GM18909 (cell line): ENCODE measurements at regions not wholly inside any gene's neighbourhood (a gene's known extent, or its start where the extent isn't known, plus 50 kb on each side); places are given as distances from the start of the nearest gene placed in this dataset.
"Not testable (repeated sequence)": the region's sequence is repeated elsewhere in the genome, so short reads cannot be mapped to it uniquely, and the experiment has no call there.

Experiments
- ATAC-seq: cut with Tn5 transposase; IDR thresholded peaks from one replicate; pipeline ENCODE4 v1.9.1; 2021; ENCODE audit warnings: mild to moderate bottlenecking; ENCODE audit not compliant: unreplicated experiment, poor library complexity

- ATAC-seq = no peak
Measured at GRCh38 chr3:16765661-16766060, 119.1 kb upstream of the PLCL2 start.

DNA sequence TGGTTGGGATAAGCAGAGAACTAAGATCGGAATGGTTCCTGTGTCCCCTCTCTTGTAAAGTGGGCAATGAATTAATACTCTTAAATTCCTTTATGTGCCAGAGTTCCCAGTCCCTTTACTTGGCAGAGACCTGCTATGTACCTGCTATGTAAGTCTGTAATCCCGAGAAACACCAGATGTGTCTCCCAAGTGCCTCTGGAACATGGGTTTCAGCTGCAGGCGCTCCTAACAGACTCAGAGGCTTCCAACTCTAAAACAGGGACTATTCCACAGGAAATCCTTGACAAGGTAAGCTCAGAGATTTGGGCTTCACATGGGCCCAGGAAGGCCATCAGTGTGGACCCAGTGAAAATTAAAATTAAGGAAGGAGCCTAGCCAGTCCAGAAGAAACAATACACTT lies 117.7 kb upstream of the PLCL2 start:
- ATAC-seq = no peak

GRCh38 chr3:16768014-16768413 lies 116.7 kb upstream of the PLCL2 start:
- no peak for ATAC-seq

DNA sequence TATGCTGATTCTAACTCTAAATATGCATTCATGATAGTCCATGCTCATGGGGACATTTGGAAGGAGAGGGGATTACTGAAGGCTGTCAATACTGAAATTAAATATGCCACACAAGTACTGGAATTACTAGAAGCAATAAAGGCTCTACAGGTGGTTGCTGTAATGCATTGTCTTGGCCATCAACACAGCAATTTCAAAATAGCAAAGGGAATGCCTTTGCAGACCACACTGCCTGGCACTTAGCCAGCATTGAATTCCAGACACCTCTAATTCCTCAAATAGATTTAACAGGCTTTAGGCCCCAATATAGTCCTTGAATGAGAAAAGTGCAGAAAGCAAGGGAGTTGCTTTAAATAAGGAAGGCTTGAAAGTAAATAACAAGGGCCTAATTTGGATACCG lies 115.8 kb upstream of the PLCL2 start:
- ATAC-seq = no peak

- ATAC-seq = no peak
Measured at GRCh38 chr3:16769525-16769924, 115.2 kb upstream of the PLCL2 start.

- no peak for ATAC-seq
Measured at GRCh38 chr3:16770021-16770420, 114.7 kb upstream of the PLCL2 start.

DNA sequence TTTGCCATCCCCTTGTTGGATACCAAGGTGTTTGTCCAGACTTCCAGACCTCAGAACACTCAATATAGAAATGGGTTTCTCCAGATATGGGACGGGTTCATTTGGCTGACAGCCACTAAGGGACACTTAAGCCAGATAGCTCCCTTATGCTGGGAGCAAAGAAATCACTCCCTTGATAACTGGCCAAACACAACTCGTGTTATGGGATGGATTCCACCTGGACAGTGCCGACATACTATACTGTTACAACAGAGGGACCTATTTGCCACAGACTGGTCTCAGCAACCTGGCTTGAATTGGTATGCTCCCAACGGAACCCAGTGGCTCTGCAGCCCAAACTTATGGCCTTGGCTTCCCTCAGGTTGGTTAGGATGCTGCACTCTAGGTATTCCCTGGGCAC lies 114.0 kb upstream of the PLCL2 start:
- no peak for ATAC-seq

- ATAC-seq = not testable (repeated sequence)
Measured at GRCh38 chr3:16773594-16773993, 111.2 kb upstream of the PLCL2 start.

- not testable (repeated sequence) for ATAC-seq
Measured at GRCh38 chr3:16774536-16774935, 110.2 kb upstream of the PLCL2 start.

DNA sequence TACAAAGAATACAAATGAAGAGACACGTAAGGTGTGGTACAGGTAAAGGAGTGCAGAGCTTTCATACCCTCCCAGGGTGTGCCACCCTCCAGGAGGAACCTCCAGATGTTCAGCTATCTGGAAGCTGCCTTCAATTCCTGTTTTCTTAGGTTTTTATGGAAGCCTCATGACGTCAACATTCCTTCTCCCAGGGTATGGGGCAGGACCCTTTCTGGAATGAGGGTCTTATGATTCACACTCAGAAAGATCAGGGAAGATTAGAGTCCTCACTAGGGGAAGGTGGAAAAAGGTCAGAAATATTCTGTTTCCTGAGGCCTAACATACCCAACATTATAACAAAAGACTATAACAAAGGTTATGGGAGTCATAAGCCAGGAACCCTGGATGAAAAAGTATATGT lies 99.8 kb upstream of the PLCL2 start:
- no peak for ATAC-seq

DNA sequence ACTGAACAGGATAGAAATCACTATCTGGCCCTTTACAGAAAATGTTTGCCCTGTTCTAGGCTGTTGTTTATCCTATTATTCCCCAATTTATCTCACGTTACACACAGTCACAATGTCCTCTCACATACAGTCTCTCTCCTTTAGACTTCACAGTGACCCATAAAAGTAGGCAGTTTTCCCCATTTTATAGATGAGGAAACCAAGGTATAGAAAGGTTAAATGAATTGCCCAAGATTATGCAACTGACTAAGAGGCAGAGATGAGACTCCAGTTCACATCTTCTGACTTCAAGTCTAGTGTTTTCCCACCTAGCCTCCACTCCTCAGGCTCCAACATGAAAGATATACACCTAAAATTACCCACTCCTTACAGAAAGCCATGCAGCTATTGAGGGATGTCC lies 99.3 kb upstream of the PLCL2 start:
- no peak for ATAC-seq

DNA sequence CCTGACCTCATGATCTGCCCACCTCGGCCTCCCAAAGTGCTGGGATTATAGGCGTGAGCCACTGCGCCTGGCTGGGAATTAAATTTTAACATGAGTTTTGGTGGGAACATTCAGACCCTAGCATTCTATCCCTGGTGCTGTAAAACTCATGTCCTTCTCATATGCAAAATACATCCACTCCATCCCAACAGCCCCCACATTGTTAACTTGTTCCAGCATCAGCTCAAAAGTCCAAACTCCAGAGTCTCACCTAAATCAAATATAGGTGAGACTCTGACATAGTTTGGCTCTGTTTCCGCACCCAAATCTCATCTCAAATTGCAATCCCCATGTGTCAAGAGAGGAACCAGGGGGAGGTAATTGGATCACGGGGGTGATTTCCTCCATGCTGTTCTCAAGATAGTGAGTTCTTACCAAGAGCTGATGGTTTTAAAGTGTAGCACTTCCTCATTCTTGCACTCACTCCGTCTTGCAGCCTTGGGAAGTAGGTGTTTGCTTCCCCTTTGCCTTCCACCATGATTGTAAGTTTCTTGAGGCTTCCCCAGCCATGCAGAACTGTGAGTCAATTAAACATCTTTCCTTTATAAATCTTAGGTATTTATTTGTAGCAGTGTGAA lies 96.2 kb upstream of the PLCL2 start:
- no peak for ATAC-seq

GRCh38 chr3:16789344-16790120 lies 95.2 kb upstream of the PLCL2 start:
- no peak for ATAC-seq

- ATAC-seq = no peak
Measured at GRCh38 chr3:16790432-16791400, 94.0 kb upstream of the PLCL2 start.

DNA sequence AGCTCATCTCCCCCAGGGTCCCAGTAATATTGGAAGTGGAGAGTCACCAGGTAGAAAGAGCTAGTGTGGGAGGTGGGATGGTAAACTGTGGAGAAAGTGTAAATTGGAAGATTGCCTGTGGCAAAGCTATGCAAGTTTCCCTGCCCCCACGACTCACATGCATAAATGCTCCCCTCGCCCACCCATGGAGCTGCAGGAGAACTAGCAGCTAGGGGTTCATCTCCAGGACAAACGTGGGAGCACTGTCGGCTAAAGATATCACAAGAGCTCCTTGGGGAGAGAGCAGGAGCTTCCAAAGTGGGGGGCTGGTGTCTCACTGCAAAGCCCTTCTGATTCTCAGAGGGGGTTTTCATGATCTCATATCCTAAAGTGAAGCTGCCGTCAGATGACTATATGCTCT lies 91.4 kb upstream of the PLCL2 start:
- no peak for ATAC-seq

- ATAC-seq = no peak
Measured at GRCh38 chr3:16794257-16794656, 90.5 kb upstream of the PLCL2 start.

GRCh38 chr3:16795581-16795980 lies 89.2 kb upstream of the PLCL2 start:
- ATAC-seq = no peak

- ATAC-seq = no peak
Measured at GRCh38 chr3:16797831-16798230, 86.9 kb upstream of the PLCL2 start.

GRCh38 chr3:16798738-16799137 lies 86.0 kb upstream of the PLCL2 start:
- no peak for ATAC-seq

DNA sequence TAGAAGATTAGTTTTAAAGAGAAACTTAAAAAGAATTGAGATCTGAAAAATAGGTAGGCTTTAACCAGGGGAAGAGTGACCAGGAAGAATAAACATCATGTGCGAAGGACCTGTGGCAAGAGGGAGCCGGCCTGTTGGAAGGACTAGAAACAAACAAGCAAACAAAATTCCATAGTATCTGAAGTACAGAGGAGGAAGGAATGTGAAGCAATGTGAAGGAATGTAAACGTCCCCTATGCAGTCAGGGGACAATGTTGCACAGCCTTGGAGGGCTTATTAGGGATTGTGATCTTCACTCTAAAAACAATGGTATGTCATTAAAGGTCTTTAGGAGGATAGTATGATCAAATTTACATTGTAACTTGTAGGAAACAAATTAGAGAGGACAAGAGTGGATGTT lies 84.4 kb upstream of the PLCL2 start:
- ATAC-seq = no peak

- no peak for ATAC-seq
Measured at GRCh38 chr3:16801223-16801622, 83.5 kb upstream of the PLCL2 start.
